Astrocyte (in vitro differentiated cells and primary cell): ENCODE measurements at regions not wholly inside any gene's neighbourhood (a gene's known extent, or its start where the extent isn't known, plus 50 kb on each side); places are given as distances from the start of the nearest gene placed in this dataset.

Experiments used
- DNase-seq: peaks from one replicate; pipeline ENCODE4 v3.0.0-alpha.2; 2010; ENCODE audit warnings: low read depth
- FAIRE-seq: peaks from 2 replicates; lab custom pipeline; 2011; peaks lifted over from hg19 to GRCh38; lab: Jason Lieb, UNC
- H2AFZ ChIP-seq: 2 replicates; pipeline ENCODE4 v1.6.0; 2012; ENCODE audit warnings: low read depth, low read length, inconsistent platforms
- H3K27ac ChIP-seq: 2 replicates; pipeline ENCODE4 v1.5.1; 2011; ENCODE audit warnings: low read depth, low read length, inconsistent platforms
- H3K27me3 ChIP-seq: 2 replicates; pipeline ENCODE4 v1.6.0; 2011; ENCODE audit warnings: low read length, inconsistent platforms; ENCODE audit not compliant: insufficient read depth
- H3K36me3 ChIP-seq: 2 replicates; pipeline ENCODE4 v1.5.1; 2011; ENCODE audit warnings: low read length, inconsistent platforms; ENCODE audit not compliant: insufficient read depth
- H3K4me1 ChIP-seq: 2 replicates; pipeline ENCODE4 v1.5.1; 2011; ENCODE audit warnings: low read length, inconsistent platforms; ENCODE audit not compliant: insufficient read depth
- H3K4me2 ChIP-seq: 2 replicates; pipeline ENCODE4 v1.6.0; 2012; ENCODE audit warnings: low read length, inconsistent platforms
- H3K4me3 ChIP-seq: 2 replicates; pipeline ENCODE4 v1.5.1; 2011; ENCODE audit warnings: low read depth, mild to moderate bottlenecking, low read length, inconsistent platforms; ENCODE audit not compliant: insufficient read depth
- H3K79me2 ChIP-seq: 2 replicates; pipeline ENCODE4 v1.6.0; 2012; ENCODE audit warnings: mild to moderate bottlenecking, low read length, inconsistent platforms; ENCODE audit not compliant: insufficient read depth
- H3K9ac ChIP-seq: 2 replicates; pipeline ENCODE4 v1.6.0; 2012; ENCODE audit warnings: mild to moderate bottlenecking, low read length, inconsistent platforms
- H3K9me3 ChIP-seq: 2 replicates; pipeline ENCODE4 v1.5.1; 2012; ENCODE audit warnings: low read depth, mild to moderate bottlenecking, low read length, inconsistent platforms; ENCODE audit not compliant: insufficient read depth
- H4K20me1 ChIP-seq: 2 replicates; pipeline ENCODE4 v1.6.0; 2012; ENCODE audit warnings: low read length, inconsistent platforms; ENCODE audit not compliant: insufficient read depth
- H3K27ac Mint-ChIP-seq: one replicate; pipeline ENCODE4 v1.8.0; 2021; ENCODE audit warnings: mild to moderate bottlenecking, mixed read lengths; ENCODE audit not compliant: unreplicated experiment
- H3K27me3 Mint-ChIP-seq: one replicate; pipeline ENCODE4 v1.8.0; 2021; ENCODE audit warnings: low read depth, mixed read lengths; ENCODE audit not compliant: unreplicated experiment
- H3K36me3 Mint-ChIP-seq: one replicate; pipeline ENCODE4 v1.8.0; 2021; ENCODE audit warnings: low read depth, mixed read lengths; ENCODE audit not compliant: unreplicated experiment
- H3K4me1 Mint-ChIP-seq: one replicate; pipeline ENCODE4 v1.8.0; 2021; ENCODE audit warnings: low read depth, mixed read lengths; ENCODE audit not compliant: unreplicated experiment
- H3K4me3 Mint-ChIP-seq: one replicate; pipeline ENCODE4 v1.8.0; 2021; ENCODE audit warnings: mild to moderate bottlenecking, moderate library complexity, mixed read lengths; ENCODE audit not compliant: unreplicated experiment
- H3K9me3 Mint-ChIP-seq: one replicate; pipeline ENCODE4 v1.8.0; 2021; ENCODE audit warnings: mild to moderate bottlenecking, mixed read lengths; ENCODE audit not compliant: unreplicated experiment
- CTCF ChIP-seq: IDR thresholded peaks from 2 replicates; pipeline ENCODE4 v1.5.1; 2011; ENCODE audit warnings: low read depth, mild to moderate bottlenecking, inconsistent platforms, low read length, moderate library complexity; ENCODE audit not compliant: insufficient read depth
- EZH2 ChIP-seq: IDR thresholded peaks from 2 replicates; pipeline ENCODE4 v1.6.1; 2012; ENCODE audit warnings: mild to moderate bottlenecking, low read length, inconsistent platforms; ENCODE audit not compliant: insufficient read depth

GRCh38 chr3:7897655-7898054 lies 604.0 kb upstream of the LMCD1 start:
- no peak overlapping the region for H3K27ac ChIP-seq
- no peaks in the 10 kb centered on the region for H3K27me3 ChIP-seq
- H4K20me1 ChIP-seq: no peaks in the 10 kb centered on the region
- no peaks in the 10 kb centered on the region for H3K36me3 Mint-ChIP-seq
- H3K4me3 ChIP-seq: no peak overlapping the region
- H3K79me2 ChIP-seq: no peaks in the 10 kb centered on the region
- no peak overlapping the region for H3K4me3 Mint-ChIP-seq
- H3K4me2 ChIP-seq: no peak overlapping the region
- H2AFZ ChIP-seq: no peak overlapping the region
- no peaks in the 10 kb centered on the region for H3K9me3 ChIP-seq
- H3K4me1 Mint-ChIP-seq: no peaks in the 10 kb centered on the region
- no peaks in the 10 kb centered on the region for H3K4me1 ChIP-seq
- TF ChIP-seq EZH2: no peak
- TF ChIP-seq CTCF: no peak
- FAIRE-seq (no peak), DNase-seq (no peak)
- H3K27ac Mint-ChIP-seq: no peak overlapping the region
- no peaks in the 10 kb centered on the region for H3K36me3 ChIP-seq
- no peak overlapping the region for H3K9ac ChIP-seq
- peaks cover 2% of the 10 kb centered on the region for H3K9me3 Mint-ChIP-seq
- H3K27me3 Mint-ChIP-seq: no peaks in the 10 kb centered on the region

- no peak for TF ChIP-seq EZH2
- TF ChIP-seq CTCF: no peak
- DNase-seq (no peak), FAIRE-seq (no peak)
- Mint-ChIP-seq H3K27ac (no peak overlapping the region), H3K4me1 (no peaks in the 10 kb centered on the region), H3K9me3 (peaks cover 2% of the 10 kb centered on the region), H3K36me3 (no peaks in the 10 kb centered on the region), H3K4me3 (no peak overlapping the region), H3K27me3 (no peaks in the 10 kb centered on the region)
- no peak overlapping the region for H3K4me3 ChIP-seq
- no peak overlapping the region for H3K9ac ChIP-seq
- H2AFZ ChIP-seq: no peak overlapping the region
- H3K27ac ChIP-seq: no peak overlapping the region
- H3K9me3 ChIP-seq: no peaks in the 10 kb centered on the region
- no peak overlapping the region for H3K4me2 ChIP-seq
- no peaks in the 10 kb centered on the region for H3K27me3 ChIP-seq
- H4K20me1 ChIP-seq: no peaks in the 10 kb centered on the region
- no peaks in the 10 kb centered on the region for H3K36me3 ChIP-seq
- H3K79me2 ChIP-seq: no peaks in the 10 kb centered on the region
- H3K4me1 ChIP-seq: no peaks in the 10 kb centered on the region
Measured at GRCh38 chr3:7913283-7913682, 588.3 kb upstream of the LMCD1 start.

- H3K4me1 Mint-ChIP-seq: no peaks in the 10 kb centered on the region
- no peaks in the 10 kb centered on the region for H4K20me1 ChIP-seq
- FAIRE-seq: no peak
- H3K9me3 ChIP-seq: no peaks in the 10 kb centered on the region
- peaks cover 2% of the 10 kb centered on the region for H3K9me3 Mint-ChIP-seq
- no peak overlapping the region for H3K4me3 Mint-ChIP-seq
- no peaks in the 10 kb centered on the region for H3K4me1 ChIP-seq
- no peaks in the 10 kb centered on the region for H3K36me3 Mint-ChIP-seq
- no peak overlapping the region for H2AFZ ChIP-seq
- no peak for DNase-seq
- no peak overlapping the region for H3K4me2 ChIP-seq
- H3K4me3 ChIP-seq: no peak overlapping the region
- H3K27me3 Mint-ChIP-seq: no peaks in the 10 kb centered on the region
- H3K27me3 ChIP-seq: no peaks in the 10 kb centered on the region
- no peak overlapping the region for H3K9ac ChIP-seq
- no peak overlapping the region for H3K27ac ChIP-seq
- H3K79me2 ChIP-seq: no peaks in the 10 kb centered on the region
- H3K27ac Mint-ChIP-seq: no peak overlapping the region
- no peak for TF ChIP-seq CTCF
- TF ChIP-seq EZH2: no peak
- no peaks in the 10 kb centered on the region for H3K36me3 ChIP-seq
Measured at GRCh38 chr3:7915356-7915755, 586.3 kb upstream of the LMCD1 start.
